RKO (cell line): ENCODE measurements at regions not wholly inside any gene's neighbourhood (a gene's known extent, or its start where the extent isn't known, plus 50 kb on each side); places are given as distances from the start of the nearest gene placed in this dataset.
"Not testable (repeated sequence)": the region's sequence is repeated elsewhere in the genome, so short reads cannot be mapped to it uniquely, and the experiment has no call there.

Source experiments
- DNase-seq: peaks from one replicate; pipeline ENCODE4 v3.0.0-alpha.2; 2016; ENCODE audit warnings: low spot score

DNA sequence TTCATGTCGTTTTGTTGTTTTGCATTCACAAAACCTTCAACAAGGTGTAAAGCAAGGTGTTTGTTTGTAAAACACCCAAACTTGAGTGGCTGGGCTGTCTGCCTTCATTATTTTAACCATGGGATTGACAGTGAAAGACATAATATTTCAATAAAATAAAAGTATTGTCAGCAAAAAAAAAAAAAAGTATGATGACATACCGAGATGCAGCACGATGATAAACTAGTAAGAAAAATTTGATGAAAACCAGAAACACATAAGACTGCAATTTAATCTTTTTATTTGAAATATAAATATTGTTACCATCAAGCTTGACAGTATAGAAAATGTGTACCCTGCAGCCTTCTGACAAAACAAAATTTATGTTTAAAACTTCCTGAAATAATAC, 419.3 kb upstream of the DYNLRB2 start:
- no peak for DNase-seq

DNA sequence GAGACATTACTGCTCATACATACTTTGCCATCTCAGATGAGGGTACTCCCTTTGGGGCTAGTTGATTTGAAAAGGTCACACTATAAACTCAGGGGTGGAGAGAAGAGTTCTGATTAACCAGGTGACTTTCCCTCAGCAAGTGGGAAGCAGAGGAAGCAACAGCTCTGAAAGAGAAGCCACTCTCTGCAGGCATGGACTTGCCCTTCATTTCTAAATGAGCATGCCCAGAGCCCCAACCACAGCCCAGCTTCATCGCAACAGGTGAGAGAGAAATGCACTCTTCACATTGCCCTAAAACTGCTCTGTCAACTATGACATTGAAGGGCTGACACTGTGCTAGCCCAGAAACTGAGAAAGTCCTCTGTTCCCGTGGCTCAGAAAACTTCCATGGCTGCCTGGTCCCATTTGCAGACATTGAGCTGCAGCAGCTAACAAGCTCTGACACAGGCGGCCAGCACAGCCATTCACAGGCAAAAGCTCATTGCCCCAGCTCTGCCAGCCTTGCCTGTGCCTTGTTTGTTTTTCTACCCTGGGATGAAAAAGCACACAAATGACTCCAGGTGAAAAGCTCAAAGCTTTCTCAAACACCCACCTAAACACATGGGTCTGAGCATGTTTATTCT, 419.8 kb upstream of the DYNLRB2 start:
- DNase-seq: no peak

DNA sequence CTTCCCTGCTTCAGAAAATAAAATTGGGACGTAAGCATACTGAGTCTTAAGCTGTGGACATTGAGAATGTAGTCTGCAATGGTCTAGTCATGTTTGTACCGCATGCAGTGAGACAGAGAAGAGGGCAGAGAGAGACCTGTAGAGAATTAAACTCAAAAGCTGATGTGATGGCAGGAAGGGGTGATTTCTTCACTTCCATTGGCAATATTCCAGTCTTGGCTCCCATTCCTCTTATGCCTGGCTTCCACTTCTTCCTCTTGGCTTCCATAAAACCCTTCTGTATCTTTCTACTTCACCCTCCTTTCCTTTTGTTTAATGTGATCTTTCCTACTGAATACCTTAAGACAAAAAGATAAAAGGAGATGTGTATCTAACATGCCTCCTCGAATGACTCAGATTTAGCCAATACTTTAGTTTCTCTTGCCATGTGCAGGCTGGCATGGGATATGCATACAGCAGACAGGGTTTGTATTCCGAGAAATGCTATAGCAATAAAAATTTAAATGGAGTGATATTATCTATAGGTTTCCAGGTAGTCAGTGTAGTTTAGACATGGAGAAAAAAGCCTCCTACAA, 423.1 kb upstream of the DYNLRB2 start:
- no peak for DNase-seq

DNA sequence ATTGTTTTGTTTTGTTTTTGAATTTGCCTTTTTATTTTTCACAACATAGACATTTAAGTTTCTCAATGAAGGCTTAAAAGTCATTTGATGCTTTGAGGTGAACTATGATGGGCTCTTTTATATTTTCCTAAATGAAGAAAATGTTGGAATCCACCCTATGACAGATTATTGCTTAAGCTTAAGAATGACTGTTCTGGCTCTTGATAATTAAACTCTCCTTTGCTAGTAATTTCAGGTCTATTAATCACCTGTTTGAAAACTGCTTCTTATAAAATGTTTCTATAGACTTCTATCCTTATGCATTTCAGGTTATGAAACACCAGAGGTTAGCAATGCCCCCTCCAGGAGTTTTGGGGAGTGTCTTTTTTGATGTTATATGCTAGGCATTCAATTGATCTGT, 424.1 kb upstream of the DYNLRB2 start:
- DNase-seq: no peak

DNA sequence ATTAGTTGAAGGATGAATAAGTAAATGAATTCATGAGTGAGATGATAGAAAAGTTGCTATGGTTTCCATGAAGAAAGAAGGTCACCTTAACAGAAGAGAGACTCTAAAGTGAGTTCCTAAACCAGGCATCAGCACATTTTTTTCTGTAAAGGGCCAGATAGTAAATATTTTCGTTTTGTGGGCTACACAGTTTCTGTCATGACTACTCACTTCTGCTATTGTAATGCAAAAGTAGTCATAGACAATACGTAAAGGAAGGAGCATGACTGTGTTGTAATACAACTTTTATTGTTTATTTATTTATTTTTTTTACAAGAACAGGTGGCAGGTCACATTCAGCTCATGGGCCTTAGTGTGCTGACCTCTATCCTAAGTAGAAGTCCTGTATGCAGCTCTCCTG, 426.1 kb upstream of the DYNLRB2 start:
- DNase-seq: no peak

DNA sequence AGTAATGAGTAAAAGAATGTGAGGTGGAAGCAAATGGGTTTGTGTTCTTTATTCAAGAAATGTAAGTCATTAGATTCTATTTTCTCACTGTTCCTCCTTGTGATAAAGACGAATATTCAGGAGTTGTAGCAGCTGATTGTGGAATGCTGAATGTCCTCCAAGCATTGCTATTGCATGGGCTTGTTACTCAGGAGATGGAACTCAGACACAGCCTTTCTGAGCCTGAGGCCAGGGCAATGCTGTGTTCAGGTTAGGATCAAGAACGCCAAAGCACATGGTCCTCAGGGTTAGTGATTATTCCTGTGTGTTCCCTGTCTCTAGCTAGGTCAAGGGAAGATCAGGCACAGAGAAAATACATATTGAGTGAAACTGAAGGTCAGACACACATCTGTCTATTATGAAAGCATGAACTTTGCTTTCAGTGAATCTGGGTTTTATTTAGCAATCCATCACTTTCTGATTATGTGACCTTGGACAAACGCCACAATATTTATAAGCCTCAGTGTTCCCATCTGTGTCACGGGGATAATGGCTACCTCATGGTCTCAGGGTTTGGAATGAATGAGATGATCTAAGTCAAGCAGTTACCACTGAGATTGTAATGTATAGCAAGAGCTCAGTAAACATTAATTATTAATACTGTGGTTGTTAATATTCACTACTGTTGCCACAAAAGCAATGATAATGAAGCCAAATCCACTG, 426.8 kb upstream of the DYNLRB2 start:
- no peak for DNase-seq

DNA sequence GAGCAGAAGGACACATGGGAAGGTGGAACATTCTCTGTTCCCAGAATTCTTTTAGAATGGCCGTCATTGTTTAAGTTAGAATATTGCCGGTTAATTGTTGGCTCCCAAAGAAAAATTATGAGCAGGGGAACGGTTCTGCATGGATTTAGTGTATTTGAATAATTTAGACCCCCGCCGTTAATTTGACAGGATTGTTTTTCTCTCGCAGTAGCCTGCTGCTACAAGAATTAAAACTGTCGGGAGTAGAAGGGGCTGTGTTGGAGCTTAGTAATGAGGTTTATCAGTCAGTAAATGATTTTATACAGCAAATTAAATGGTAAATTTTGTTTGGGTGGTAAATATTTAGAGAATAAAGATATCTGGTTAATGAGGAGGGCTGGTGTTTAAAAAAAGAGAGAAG, 431.2 kb upstream of the DYNLRB2 start:
- no peak for DNase-seq

DNA sequence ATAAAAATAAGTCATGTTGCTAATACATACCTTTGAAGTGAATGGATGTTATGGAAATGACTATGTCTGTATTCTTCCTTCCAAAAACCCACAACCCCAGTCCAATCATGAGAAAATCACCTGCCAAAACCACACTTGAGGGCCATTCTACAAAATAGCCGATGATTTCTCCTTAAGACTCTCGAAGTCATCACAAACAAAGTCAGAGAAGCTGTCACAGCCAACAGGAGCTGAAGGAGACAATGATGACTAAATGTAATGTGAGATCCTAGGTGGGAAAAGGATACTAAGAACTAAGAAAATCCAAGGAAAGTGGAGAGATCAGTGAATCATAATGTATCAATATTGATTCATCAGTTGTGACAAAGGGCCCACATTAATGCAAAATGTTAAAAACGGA, 432.9 kb upstream of the DYNLRB2 start:
- no peak for DNase-seq

DNA sequence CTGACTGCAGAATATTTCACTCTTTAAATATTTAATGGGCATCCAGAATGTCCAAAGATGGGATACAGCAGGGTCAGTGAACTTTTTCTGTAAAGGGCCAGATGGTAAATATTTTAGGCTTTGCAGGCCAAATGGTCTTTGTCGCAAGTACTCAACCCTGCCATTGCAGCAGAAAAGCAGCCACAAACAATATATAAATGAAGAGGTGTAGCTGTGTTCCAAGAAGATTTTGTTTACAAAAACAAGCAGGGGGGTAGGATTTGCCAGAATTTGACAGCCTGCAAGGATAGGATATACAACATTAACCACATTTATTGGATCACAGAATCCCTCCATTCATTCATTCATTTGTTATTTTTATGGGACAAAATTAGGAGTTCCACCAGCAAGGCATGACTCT, 435.0 kb upstream of the DYNLRB2 start:
- DNase-seq: no peak

DNA sequence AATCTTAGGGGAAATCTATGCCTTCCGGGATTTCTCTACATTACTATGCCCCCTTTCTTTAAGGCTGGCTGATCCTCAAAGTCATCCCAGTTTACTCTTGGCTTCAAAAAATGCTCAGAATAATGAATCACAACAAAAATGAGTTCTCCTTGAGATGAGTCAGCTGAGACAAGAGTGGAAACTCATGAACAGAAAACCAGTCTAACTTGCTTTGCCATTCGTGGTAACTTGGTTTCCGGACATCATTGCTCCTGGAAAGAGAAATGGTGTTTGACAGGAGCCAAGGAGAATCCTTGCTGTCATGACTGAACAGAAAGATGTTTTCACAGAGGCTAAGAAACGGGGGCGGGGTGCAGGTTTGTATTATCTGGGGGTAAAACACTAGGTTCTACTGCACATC, 435.6 kb upstream of the DYNLRB2 start:
- DNase-seq: no peak

DNA sequence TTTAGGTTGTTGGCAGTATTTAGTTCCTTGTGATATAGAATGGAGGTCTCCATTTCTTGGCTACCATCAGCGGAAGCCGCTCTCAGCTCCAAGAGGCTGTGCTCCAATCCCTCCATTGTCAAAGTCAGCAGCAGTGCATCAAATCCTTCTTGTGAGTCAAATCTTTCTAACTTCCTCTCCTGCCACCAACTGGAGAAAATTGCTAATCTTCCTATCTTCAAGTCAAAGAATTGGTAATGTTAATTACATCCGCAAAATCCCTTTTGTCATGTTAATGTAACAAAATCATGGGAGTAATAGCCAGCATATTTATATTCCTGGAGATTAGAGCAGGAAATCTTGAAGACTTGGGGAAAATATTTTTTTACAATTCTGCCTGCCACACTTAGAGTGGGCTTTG, 436.4 kb upstream of the DYNLRB2 start:
- DNase-seq: no peak

DNA sequence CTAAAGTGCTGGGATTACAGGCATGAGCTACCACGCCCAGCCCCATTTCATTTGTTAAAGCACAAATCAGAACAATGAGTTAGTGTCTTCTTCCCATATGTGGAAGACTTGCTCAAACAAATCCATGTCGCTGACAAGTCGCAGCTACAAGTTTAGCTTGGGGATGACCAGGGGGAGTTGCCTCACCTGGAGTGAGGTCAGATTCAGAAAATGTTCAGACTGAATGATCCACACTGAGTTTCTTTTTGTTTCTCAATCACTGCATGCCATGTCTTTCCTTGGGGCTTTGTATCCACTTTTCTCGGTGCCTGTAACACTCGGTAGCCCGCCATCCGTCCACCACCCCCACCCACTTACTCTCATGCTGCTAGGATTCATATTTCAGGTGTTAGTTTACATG, 437.3 kb upstream of the DYNLRB2 start:
- no peak for DNase-seq

DNA sequence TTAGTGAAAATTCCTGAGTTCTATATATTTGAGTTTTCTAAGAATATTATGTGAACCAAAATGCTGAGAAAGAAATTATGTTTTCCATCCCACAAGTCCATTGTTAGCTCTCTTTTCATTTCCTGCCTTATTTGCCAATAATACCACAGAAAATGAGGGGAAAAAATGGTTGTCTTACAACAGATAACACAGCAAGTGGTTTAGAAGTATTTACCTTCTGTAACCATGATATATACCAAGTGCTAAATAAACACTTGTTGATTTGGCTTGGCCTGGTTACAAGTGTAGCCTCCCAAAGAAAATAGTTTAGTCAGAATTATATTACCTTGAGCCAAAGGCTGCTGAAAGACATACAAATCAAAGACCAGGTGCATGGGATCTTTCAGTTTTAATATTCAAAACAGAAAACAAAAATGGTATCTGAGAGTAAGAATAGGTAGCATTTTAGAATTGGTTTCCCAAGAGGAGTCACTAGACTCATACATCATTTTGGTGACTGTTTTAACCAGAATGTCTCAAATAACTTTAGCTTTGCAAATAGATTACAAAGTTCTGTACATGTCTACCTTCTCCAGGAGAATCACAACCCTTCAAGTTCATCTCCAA, 439.8 kb upstream of the DYNLRB2 start:
- DNase-seq: no peak

DNA sequence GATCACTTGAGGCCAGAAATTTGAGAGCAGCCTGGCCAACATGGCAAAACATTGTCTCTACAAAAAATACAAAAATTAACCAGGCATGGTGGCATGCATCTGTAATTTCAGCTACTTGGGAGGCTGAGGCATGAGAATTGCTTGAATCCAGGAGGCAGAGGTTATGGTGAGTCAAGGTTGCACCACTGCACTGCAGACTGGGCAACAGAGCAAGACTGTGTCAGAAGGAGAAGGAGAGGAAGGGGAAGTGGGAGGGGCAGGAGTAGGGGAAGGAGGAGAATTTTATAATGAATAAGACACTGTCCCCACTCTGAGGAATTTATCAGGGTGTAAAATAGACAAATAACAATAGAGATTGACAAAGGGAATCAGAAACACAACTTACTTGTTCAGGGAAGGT, 440.6 kb upstream of the DYNLRB2 start:
- DNase-seq: no peak

DNA sequence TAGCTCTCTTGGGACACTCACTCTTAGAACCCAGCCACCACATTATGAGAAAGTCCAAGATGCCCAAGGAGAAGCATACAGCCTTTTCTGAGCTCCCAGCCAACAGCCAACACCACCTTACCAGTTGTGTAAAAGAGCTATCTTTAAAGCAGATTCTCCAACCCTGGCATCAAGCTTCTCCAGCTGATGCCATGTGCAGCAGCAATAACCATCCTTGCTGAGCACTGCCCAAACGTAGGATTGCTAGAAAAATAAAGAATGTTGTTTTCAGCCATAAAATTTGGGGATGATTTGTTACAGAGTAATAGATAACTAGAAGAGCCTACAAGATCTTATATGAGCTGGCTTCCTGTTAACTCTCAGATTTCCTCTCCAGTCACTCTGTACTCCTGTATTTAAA, 443.7 kb upstream of the DYNLRB2 start:
- DNase-seq: no peak

DNA sequence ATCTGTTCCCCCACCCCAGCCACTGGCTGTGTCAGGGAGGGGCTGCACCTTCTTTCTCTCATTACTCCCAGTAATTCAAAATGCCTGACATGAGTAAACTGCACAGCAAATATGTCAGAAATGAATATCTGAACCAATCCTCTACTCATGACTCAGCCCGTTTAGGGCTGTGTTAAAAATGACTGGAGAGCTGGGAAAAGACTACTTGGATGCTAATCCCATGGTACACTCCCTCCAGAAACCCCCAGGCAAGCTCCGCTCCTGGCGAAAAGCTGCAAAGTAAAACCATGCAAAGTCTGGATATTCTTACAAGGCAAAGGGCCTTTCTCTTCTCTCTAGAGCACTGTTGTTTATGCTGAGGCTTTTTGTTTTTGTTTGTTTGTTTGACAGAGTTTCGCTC, 448.1 kb upstream of the DYNLRB2 start:
- no peak for DNase-seq

DNA sequence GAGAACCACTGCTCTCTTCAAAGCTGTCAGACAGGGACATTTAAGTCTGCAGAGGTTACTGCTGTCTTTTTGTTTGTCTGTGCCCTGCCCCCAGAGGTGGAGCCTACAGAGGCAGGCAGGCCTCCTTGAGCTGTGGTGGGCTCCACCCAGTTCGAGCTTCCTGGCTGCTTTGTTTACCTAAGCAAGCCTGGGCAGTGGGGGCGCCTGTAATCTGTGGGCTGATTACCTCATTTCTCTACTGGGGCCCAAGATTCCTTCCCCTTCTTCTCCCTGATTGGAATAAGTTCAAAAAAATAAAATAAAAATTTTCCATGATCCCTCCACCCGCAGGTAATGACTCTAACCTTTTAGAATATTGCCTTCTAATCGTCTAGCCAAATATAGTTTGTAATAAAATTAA, 449.3 kb upstream of the DYNLRB2 start:
- DNase-seq: not testable (repeated sequence)

DNA sequence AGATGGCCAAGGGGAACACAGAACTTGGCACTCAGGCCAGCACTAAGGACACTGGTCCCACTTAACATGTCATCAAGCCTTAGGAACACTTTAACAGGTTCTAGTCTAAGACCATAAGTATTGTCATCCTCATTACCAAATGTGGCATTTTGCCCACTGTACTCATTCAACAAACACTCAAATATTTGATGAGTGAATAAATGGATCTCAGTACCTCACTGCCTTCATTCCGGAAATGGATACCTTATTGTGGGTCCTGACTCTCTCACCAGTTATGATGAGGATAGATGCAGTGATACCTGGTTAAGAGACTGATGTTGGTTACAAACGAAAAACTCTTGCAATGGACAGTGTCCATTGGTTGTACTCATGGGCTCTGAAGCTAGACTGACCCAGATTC, 455.2 kb upstream of the DYNLRB2 start:
- no peak for DNase-seq

DNA sequence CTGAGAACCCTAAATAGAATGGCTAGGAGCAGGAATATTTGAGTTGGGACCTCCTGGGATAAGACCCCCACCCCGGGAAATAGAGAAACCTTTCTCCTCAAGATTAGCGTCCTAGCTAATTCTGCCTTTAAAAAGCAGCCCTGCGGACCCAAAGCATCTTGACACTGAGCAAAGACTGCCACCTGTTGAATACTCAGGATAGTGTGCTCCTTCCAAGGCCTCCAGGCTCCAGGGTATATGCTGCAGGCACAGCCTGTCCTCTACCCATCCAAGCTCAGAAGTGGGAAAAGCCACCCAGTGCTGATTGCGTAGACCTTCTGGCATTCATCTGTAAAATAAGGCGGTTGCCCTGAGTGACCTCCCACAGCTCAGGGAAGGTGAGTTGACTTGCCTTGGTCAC, 456.2 kb upstream of the DYNLRB2 start:
- DNase-seq: no peak

DNA sequence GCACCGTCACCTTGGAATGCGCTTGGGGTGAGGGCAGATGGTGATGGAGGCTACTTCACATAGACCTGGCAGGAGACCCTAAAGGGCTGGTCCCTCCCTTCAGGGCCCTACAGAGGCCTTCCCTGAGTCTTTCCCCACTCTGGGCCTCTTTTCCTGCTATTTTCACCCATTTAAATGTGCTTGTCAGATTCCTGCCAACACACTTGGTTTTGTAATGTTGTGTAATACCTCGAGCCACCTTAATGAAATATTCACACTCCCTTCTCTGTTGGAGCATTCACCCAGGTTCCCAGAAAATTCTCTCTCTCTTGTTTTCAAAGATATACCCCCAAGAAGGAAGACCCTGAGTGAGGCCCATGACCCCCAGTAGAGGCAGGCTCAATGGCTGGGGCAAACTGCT, 456.6 kb upstream of the DYNLRB2 start:
- DNase-seq: no peak

DNA sequence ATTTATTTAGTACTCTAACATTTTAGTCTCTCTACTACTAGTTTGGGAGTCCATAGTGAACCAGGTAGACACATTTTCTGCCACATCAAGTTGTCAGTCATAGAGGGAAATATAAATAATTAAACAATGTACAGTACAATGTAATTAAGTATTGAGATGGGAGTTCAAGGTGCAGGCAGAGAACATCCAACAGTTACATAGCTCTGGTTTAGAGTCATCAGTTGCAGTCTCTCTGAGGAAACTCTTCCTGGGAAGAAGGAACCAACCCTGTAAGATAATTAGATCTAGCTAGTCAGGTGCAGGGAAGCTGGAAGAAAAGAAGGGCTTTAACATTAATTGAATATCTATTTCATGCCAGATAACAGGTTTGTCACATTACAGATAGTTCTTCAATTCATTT, 457.9 kb upstream of the DYNLRB2 start:
- no peak for DNase-seq

DNA sequence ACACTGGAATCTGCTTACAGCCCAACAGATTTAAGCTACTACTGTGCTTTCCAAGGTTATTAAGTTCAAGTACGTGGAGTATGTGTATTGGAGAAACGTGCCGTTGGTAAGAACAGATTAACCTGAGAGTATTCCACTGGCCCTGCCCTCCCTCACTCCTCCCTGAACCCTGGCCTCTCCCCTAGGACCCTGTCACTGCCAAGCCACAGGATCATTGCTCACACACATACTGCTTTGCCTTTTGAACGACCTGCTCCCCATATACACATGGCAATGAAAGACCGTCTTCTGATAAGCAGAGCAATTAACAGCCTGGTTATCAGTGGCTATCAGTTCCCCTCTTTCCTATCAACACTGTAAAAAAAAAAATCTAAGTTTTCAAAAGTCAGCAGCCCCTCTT, 458.9 kb upstream of the DYNLRB2 start:
- no peak for DNase-seq

DNA sequence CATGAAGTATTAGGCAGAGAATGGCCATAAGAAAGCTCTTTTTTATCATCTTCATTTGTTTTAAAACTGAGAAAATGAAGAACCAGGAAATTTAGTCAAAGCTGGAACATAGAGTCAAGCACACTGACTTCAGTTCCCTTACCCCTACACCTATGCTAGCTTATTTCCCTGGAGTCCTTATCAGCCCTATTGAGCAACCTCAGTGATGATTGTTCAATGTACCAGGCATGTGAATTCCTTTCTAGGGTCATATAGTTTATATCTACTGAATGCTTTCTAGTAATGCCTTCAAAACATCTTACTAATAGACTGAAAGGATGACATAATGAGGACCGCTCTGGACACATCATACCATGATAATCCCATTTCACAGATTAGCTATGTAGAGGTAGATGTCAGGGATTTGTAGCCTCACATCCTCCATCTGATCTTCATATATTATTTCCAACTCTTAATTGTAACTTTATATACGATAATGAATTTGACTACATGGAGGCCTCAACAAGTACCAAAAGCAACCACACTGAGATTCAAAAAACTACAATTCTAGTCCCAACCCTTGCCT, 460.4 kb upstream of the DYNLRB2 start:
- DNase-seq: no peak
